Stimulated activated CD4-positive, alpha-beta T cell treated with anti-CD3 and anti-CD28 coated beads, Interleukin-1b, Interleukin-23, amount 100 ng/mL, for 1 hour (primary cell): ENCODE measurements at regions not wholly inside any gene's neighbourhood (a gene's known extent, or its start where the extent isn't known, plus 50 kb on each side); places are given as distances from the start of the nearest gene placed in this dataset.

Source experiments
- DNase-seq, 2 donors: peaks; one replicate each; pipeline ENCODE4 v3.0.0-alpha.2; 2020; ENCODE audit warnings: low read depth in 2 of 2

DNA sequence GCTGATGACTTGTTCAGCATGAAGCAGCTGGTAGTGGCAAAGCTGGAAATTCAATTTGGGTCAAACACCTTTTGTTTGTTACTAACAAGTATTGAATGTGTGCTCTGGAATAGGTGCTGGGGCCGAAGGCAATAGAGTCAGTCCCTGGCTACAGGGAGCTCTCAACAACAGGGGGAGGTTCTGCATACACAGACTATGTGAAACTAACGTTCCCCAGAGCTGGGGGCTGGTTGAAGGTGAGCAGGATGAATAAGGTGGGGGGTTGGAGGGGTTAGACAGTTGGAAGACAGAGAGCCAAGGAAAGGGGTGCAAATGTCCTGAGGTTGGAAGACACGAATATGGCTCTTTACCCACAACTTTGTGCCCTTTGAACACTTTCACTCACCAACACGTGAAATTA is 84.1 kb upstream of the PLPP4 start:
- DNase-seq = no peak

DNA sequence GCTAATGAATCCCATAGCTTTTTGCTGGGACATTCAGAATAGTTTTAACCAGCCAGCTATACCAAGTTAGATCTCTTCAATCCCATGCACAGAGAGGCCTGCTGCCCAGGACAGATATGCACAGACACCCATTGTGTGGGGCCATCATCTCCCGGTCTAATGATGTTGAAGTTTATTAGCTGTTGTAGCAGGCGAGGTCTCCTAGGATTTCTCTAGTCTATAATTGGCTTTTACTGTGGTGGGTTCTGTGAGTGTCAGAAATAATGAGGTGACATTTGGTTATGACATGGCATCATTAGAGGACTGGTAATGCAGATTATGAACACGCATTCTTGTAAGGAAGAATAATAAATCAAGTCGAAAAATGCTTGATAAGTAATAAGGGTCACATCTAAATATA is 81.4 kb upstream of the PLPP4 start:
- no peak for DNase-seq

DNA sequence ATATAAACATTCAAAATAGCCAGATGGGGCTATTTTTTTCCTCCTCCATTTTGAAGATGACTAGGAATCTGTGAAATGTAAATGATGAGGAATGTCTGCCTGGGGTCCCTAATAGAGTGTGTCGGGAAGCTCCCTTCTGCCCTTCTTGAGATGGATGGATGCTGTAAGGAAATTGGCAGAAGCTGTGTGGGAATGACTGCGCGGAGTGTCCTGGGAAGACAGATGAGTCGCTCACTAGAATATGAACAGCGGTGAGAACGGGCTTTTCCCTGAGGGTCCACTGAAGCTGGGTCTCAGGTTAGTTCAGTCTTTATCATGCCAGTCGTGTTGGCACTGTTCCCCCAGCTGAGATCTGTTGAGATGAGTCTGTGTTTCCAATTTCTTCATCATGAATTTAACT is 75.1 kb upstream of the PLPP4 start:
- no peak for DNase-seq

DNA sequence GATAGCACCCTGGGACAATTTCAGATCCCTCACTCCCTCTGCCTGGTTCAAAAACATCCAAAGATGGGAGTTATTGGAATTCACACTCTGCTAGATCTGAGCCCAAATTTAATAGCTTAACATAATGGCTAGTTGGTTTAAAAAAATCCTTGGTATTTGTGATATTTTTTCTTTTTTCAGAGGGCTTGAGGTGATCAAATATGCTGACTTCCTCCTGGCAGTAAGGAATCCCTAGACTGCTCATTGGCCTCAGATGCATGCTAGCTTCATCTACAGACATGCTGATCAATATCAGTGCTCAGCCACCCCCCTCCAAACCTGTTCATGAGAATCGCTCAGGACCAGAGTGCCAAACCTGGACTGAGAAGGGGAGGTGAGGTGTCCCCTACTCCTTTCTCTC is 74.7 kb upstream of the PLPP4 start:
- DNase-seq = no peak

DNA sequence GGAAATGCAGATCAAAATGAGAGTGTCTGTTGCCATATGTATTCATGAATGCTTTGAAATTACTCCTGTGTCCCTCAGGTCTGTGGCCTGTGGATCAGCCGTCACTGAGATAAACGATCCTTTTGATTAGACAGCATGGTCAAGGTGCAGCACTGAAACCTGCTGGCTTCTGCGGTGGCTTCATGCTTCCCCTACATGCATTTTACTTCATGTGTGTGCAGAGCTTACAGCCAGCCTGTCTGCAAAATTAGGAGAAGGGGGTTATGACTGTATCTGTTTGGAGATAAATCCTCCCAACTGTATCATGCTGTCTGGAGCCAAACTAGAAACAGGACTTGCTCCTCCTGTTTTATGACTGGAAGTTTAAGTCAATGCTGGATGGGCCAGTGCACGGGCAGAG is 71.0 kb upstream of the PLPP4 start:
- no peak for DNase-seq

DNA sequence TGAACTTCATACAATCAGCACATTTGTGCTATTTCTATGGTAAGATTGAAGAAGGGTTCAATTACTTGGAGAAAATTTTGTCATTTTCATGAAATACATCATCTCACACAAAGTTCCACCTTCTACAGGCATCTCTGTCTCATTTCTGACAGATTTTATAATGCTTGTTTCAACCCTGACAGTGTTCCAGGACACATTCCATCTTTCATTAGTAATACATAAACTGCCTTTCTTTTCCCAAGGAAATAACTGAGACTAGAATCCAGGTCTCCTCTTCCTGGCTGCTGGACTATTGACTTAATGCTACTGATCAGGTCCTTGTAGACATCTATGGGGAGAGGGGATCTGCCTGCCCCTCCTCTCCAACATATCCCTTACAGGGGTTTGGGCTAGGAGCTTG is 70.1 kb upstream of the PLPP4 start:
- no peak for DNase-seq

DNA sequence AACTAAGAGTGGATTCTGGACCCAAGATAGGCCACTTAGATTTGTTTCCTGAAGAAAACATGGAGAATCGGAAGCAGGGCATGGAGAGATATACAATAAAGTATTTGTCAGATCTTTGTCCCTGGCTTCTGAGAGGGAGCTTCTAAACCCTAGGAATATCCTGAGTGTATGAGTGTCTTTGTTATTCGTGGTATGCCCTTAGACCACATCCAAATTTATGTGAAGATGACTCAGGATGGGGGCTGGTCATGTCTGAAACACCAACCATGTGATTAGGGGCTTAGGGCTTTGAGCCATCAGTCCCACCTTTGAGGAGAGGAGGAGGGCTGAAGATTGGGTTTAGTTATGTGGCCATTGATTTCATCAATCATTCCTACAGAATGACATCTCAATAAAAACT is 69.7 kb upstream of the PLPP4 start:
- no peak for DNase-seq

DNA sequence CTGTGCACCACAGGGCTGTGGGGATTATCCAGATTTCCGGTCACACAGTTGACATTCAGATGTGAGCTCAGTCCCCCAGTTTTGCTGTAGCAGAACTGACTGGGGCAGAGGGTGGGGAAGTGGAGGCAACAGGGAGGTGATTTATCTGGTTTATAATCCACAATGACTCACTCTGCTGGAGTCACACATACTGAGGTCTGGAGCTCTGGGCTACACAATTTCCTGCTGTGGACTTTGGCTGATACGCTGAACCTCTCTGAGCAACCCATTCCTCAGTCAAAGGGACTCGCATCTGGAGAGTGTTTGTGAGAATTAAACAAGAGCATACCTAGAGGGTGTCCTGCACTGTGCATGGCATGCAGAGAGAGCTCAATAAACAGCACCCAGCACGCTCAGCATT is 64.8 kb upstream of the PLPP4 start:
- no peak for DNase-seq

DNA sequence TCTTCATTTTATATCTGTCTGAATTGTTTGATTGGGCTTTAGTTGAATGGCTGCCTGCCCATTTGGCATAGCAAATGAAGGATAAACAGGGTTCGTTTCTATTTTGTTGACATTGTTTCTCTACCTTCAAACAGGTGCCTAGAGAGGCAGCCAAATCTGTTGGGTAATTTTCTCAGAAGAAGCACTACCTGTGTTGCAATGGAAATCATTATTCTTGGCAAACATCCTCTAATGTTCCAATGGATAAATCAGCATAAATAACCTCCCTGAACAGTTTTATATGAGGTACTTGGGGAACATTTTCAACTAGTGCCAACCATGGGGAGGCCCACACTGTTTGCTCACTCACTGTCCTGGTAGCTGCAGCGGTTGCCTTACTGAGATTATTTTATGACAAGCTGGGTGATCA is 64.4 kb upstream of the PLPP4 start:
- DNase-seq = no peak

DNA sequence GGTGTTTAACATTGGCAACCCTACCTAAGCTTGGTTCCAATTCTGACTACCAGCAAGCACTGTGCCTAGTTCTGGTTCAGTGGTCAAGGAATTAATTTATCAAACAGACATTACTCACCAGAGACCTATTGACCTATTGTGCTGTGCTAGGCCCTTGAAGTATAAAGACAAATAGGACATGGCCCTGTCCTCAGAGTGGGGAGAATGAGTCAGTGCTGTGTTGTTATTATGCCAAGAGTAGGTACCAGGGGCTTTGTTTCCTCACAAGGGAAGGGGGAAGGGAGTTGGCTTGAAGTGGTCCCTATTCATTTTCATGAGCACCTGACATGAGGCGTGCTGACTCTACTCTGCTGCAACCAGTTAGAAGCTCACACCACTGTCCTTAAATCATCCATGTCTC is 62.6 kb upstream of the PLPP4 start:
- no peak for DNase-seq

DNA sequence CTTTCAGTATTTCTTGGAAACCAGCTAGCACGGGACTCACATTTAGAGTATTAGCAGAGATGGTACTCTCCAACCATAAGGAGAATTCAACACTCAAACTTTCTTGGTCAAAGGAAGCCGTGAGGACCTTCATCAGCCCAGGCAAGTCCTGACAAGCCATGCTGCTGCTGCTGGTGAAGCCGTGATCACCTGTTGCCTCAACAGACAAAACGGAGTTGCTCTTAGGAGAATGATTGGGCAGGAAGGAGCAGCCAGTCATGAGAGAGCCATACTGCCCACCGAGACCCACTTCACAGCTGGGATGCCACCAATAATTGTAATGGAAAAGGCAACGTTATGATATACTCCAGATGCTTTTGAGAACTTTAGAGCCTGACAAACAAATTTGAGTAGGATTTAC is 60.8 kb upstream of the PLPP4 start:
- no peak for DNase-seq

DNA sequence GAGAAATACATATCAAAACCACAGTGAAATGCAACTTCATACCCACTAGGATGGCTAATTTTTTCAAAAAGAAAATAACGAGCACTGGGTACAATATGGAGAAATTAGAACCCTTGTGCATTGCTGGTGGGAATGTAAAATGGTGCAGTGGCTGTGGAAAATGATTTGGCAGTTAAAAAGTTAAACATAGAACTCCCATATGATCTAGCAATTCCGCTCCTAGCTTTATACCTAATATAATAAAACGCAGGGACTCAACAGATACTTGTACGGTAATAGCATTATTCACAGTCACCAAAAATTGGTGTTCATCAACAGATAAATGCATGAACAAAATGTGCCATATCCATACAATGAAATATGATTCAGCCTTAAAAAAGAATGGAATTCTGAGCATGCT is 58.8 kb upstream of the PLPP4 start:
- DNase-seq = no peak

DNA sequence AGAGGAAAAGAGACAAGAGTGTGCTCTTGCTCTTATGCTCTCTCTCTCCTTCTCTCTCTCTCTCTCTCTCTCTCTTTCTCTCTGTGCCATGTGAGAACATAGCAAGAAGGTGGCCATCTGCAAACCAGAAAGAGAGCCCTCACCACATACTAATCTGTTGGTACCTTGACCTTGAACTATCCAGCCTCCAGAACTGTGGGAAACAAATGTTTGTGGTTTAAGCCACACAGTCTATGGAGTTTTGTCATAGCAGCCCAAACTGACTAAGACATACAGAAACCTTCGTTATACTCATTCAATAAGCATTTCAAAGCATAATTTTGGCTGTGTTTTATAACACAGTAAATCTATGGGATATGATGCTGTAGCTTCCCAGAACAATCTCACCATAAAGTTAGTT is 56.4 kb upstream of the PLPP4 start:
- no peak for DNase-seq

DNA sequence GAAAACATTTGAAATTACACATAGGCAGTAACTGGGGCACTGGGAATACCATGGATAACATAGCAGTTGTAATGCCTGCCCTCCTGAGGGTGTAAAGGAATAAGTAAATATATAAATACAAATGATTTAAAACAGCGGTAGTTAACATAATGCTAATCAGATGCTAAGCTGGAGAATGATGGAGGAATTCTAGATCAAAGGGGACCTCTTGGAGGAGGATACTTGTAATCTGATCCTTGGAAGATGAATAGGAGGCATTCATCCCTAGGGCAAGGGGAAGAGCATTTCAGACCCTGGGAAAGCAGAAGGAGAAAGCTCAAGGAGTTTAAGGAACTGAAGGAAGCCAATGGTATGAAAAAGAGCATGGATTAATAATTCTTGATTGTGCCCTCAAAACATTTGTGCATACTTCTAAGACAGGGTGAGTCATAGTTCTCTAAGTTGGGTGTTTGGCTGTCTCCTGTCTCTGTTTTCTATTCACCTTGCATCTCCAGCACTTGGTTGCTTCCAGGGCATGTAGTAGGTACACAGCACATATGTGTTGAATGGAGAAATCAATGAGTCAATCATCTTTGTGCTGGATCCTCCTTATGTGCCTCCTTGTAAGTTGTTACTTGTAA is 54.8 kb upstream of the PLPP4 start:
- no peak for DNase-seq

DNA sequence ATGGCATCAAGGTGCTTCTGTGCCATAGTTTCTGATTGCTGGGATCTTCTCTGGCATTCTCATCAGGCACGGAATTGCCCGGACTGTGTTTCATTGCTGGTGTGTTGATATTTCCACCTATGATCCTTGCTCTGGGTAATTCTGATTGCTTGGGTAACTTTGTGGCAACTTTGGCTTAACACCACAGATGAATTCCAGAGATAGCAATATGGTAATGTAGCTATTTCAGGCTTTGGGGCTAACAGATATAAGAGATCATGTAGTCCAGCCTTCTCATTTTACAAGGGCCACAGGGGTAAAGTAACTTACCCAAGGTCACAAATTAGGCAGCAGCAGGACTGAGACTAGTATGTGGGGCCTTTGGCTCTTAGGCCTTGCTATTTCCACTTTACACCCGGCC is 53.9 kb upstream of the PLPP4 start:
- DNase-seq = no peak

DNA sequence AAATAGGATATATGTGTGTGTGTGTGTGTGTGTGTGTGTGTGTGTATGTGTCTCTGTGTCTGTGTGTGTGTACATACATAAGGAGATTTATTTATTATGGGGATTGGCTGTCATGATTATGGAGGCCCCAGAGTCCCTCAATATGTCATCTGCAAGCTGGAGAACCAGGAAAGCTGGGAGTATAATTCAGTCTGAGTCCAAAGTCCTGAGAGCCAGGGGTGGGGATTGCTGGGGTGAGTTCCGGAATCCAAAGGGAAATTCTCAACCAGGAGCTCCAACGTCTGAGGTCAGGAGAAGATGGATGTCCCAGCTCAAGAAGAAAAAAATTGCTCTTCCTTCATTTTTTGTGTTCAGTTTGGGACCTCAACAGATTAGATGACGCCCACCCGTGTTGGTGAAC is 50.7 kb upstream of the PLPP4 start:
- no peak for DNase-seq
